Activated gamma-delta T cell treated with Interleukin-2 at 50 U/mL for 16 hours (primary cell): ENCODE measurements at regions not wholly inside any gene's neighbourhood (a gene's known extent, or its start where the extent isn't known, plus 50 kb on each side); places are given as distances from the start of the nearest gene placed in this dataset.

Experiments
- DNase-seq: peaks from one replicate; pipeline ENCODE4 v3.0.0-alpha.2; 2020

- DNase-seq: no peak
Measured at GRCh38 chr4:114472269-114473032, 126.2 kb upstream of the UGT8 start.

GRCh38 chr4:114474188-114474800, 124.3 kb upstream of the UGT8 start:
- DNase-seq: no peak

GRCh38 chr4:114476310-114476709, 122.3 kb upstream of the UGT8 start:
- DNase-seq: no peak

GRCh38 chr4:114479595-114479994, 119.0 kb upstream of the UGT8 start:
- no peak for DNase-seq

- DNase-seq: no peak
Measured at GRCh38 chr4:114481856-114482255, 116.8 kb upstream of the UGT8 start.

- DNase-seq: no peak
Measured at GRCh38 chr4:114487101-114487500, 111.5 kb upstream of the UGT8 start.

GRCh38 chr4:114488301-114488982, 110.2 kb upstream of the UGT8 start:
- DNase-seq: no peak

GRCh38 chr4:114494246-114494803, 104.3 kb upstream of the UGT8 start:
- DNase-seq: no peak

GRCh38 chr4:114495471-114495928, 103.1 kb upstream of the UGT8 start:
- no peak for DNase-seq

GRCh38 chr4:114497116-114497515, 101.5 kb upstream of the UGT8 start:
- no peak for DNase-seq

GRCh38 chr4:114509340-114509739, 89.3 kb upstream of the UGT8 start:
- DNase-seq: no peak

GRCh38 chr4:114512595-114513295, 85.9 kb upstream of the UGT8 start:
- no peak for DNase-seq

GRCh38 chr4:114519368-114519767, 79.2 kb upstream of the UGT8 start:
- DNase-seq: no peak

- DNase-seq: no peak
Measured at GRCh38 chr4:114527170-114527569, 71.4 kb upstream of the UGT8 start.

GRCh38 chr4:114527637-114528036, 71.0 kb upstream of the UGT8 start:
- DNase-seq: no peak

GRCh38 chr4:114535725-114536124, 62.9 kb upstream of the UGT8 start:
- DNase-seq: no peak

GRCh38 chr4:114537352-114537751, 61.3 kb upstream of the UGT8 start:
- no peak for DNase-seq

- no peak for DNase-seq
Measured at GRCh38 chr4:114538012-114538617, 60.5 kb upstream of the UGT8 start.

GRCh38 chr4:114539985-114540384, 58.6 kb upstream of the UGT8 start:
- DNase-seq: no peak

GRCh38 chr4:114547340-114548134, 51.1 kb upstream of the UGT8 start:
- DNase-seq: no peak
